ENCODE measurements at regions not wholly inside any gene's neighbourhood (a gene's known extent, or its start where the extent isn't known, plus 50 kb on each side); places are given as distances from the start of the nearest gene placed in this dataset.

- no peak overlapping the region for H2AFZ ChIP-seq (ENCODE audit: low read length)
- ATAC-seq = no peak
- no peak overlapping the region for H3K9ac ChIP-seq (ENCODE audit: insufficient read depth, low read depth, low read length)
- H4K20me1 ChIP-seq (ENCODE audit: insufficient read depth, low read length) = no peaks in the 10 kb centered on the region
- 7% methylated on average over 1 of the region's 1 CpG for WGBS (ENCODE audit: low lambda C conversion rate)
- H3K27me3 ChIP-seq (ENCODE audit: control insufficient read depth in 1 of 2, insufficient read depth in 2 of 2, low read length in 2 of 2) = no peaks in the 10 kb centered on the region
- H3K4me2 ChIP-seq (ENCODE audit: low read depth, low read length) = no peak overlapping the region
- no TSS peak for BruUV-seq (replicated peaks)
- DNase-seq (ENCODE audit: low spot score) = no peak
- intact Hi-C loops (cut with micrococcal nuclease; ENCODE audit: unreplicated experiment) = no loop called here
- H3K9me3 ChIP-seq (ENCODE audit: low read length) = peaks cover 70% of the 10 kb centered on the region
- FAIRE-seq = no peak
- TF ChIP-seq ZNF747 (CRISPR knock-in tag; IDR thresholded peaks at IDR 0.05; ENCODE audit: borderline replicate concordance) (no peak), ZFYVE20 (CRISPR knock-in tag; IDR thresholded peaks at IDR 0.05; ENCODE audit: borderline replicate concordance, low read depth) (no peak), HOXD1 (CRISPR knock-in tag; IDR thresholded peaks at IDR 0.05) (no peak), GMEB1 (CRISPR knock-in tag; IDR thresholded peaks at IDR 0.05; ENCODE audit: borderline replicate concordance) (no peak), PATZ1 (CRISPR knock-in tag; IDR thresholded peaks at IDR 0.05) (no peak), CC2D1A (CRISPR knock-in tag; IDR thresholded peaks at IDR 0.05) (no peak), ZBTB44 (CRISPR knock-in tag; IDR thresholded peaks at IDR 0.05) (no peak), ZNF326 (CRISPR knock-in tag; IDR thresholded peaks at IDR 0.05; ENCODE audit: borderline replicate concordance) (no peak), BRF2 (CRISPR knock-in tag; IDR thresholded peaks at IDR 0.05) (no peak)
- no peak overlapping the region for H3K27ac ChIP-seq (ENCODE audit: extremely low read length, insufficient read depth, low read length)
- in situ Hi-C loops (cut with HindIII; ENCODE audit: extremely low pct_ligation_motif_present, low pct_unique_long_range_greater_than_20kb) = no loop called here
- ChIA-PET CTCF (ENCODE audit: low intra/inter-chr PET ratio, low total read pairs) (no interaction called here), POLR2A (no interaction called here)
- no peaks in the 10 kb centered on the region for H3K4me1 ChIP-seq (ENCODE audit: insufficient read depth, low read length)
- no peak overlapping the region for H3K4me3 ChIP-seq (replicated peaks in 1 of 3; ENCODE audit: insufficient read depth in 1 of 3, low read depth in 2 of 3, low read length in 3 of 3)
- H3K36me3 ChIP-seq (replicated peaks in 1 of 2; ENCODE audit: control insufficient read depth in 1 of 2, insufficient read depth in 2 of 2, low read length in 2 of 2) = no peaks in the 10 kb centered on the region
- H3K79me2 ChIP-seq (ENCODE audit: insufficient read depth, low read length) = no peaks in the 10 kb centered on the region
Measured at GRCh38 chr1:79760531-79760930, 754.0 kb upstream of the ADGRL4 start.

All from HepG2 (cell line).